ENCODE measurements at regions not wholly inside any gene's neighbourhood (a gene's known extent, or its start where the extent isn't known, plus 50 kb on each side); places are given as distances from the start of the nearest gene placed in this dataset.
"Not testable (repeated sequence)": the region's sequence is repeated elsewhere in the genome, so short reads cannot be mapped to it uniquely, and the experiment has no call there.

DNA sequence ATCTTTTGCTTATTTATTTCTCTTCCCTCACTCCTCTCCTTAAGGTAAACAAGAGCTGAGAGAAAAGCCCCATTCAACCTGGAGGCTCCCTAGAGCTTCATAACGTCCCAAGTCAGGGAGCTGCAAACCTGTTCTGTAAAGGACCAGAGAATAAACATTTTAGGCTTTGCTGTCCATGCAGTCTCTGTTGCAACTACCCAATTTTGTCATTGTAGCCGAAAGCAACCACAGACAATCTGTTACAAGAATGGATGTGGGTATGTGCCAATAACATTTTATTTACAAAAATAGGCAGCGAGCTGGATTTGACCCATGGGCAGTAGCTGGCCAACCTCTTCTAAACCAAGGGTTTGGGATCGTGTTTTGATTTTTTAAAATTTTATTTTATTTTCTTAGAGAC is 71.3 kb upstream of the TBL1X start:
- Histone ChIP-seq H3K27me3 (ENCODE audit: control insufficient read depth in 3 of 3, insufficient read depth in 3 of 3, low read length in 3 of 3) (no peaks in the 10 kb centered on the region), H3K36me3 (ENCODE audit: control insufficient read depth in 3 of 3, insufficient read depth in 2 of 3, low read depth in 1 of 3, low read length in 3 of 3) (no peaks in the 10 kb centered on the region), H3K9me3 (ENCODE audit: control insufficient read depth in 2 of 2, insufficient read depth in 1 of 2, low read depth in 1 of 2, low read length in 1 of 2) (no peaks in the 10 kb centered on the region), H3K4me3 (ENCODE audit: low read depth in 1 of 3, low read length in 3 of 3) (no peak overlapping the region), H3K27ac (ENCODE audit: low read depth in 1 of 3, low read length in 2 of 3) (no peak overlapping the region), H3K4me1 (ENCODE audit: control insufficient read depth in 3 of 3, insufficient read depth in 2 of 3, low read depth in 1 of 3, low read length in 2 of 3) (no peaks in the 10 kb centered on the region)
- FAIRE-seq (no peak), DNase-seq (no peak)
- WGBS, 3 donors: 60 to 78% (median 74%) methylated on average over 4 of the region's 4 CpGs

DNA sequence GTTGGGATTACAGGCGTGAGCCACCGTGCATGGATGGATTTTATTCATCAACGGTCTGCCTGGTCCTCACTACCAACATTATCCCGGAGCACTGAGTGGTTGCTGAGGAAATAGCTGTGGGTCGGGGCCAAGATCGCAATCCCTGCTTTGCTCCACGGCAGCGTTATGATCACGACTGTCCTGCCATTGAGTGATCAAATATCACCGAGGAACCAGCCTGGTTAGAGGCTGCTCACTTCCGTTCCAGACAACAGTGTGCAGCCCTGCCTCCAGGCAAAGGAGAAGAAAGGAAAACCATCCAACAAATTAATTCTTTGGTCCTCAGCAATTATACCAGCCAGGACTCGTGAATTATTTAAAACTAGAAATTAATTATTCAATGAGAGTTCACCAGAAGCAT is 70.6 kb upstream of the TBL1X start:
- Histone ChIP-seq H3K36me3 (ENCODE audit: control insufficient read depth in 3 of 3, insufficient read depth in 2 of 3, low read depth in 1 of 3, low read length in 3 of 3) (no peaks in the 10 kb centered on the region), H3K27ac (ENCODE audit: low read depth in 1 of 3, low read length in 2 of 3) (no peak overlapping the region), H3K4me1 (ENCODE audit: control insufficient read depth in 3 of 3, insufficient read depth in 2 of 3, low read depth in 1 of 3, low read length in 2 of 3) (no peaks in the 10 kb centered on the region), H3K27me3 (ENCODE audit: control insufficient read depth in 3 of 3, insufficient read depth in 3 of 3, low read length in 3 of 3) (no peaks in the 10 kb centered on the region), H3K4me3 (ENCODE audit: low read depth in 1 of 3, low read length in 3 of 3) (no peak overlapping the region), H3K9me3 (ENCODE audit: control insufficient read depth in 2 of 2, insufficient read depth in 1 of 2, low read depth in 1 of 2, low read length in 1 of 2) (no peaks in the 10 kb centered on the region)
- no peak for FAIRE-seq
- 82 to 87% (median 84%) methylated on average over 12 of the region's 12 CpGs for WGBS, 3 donors
- no peak for DNase-seq

DNA sequence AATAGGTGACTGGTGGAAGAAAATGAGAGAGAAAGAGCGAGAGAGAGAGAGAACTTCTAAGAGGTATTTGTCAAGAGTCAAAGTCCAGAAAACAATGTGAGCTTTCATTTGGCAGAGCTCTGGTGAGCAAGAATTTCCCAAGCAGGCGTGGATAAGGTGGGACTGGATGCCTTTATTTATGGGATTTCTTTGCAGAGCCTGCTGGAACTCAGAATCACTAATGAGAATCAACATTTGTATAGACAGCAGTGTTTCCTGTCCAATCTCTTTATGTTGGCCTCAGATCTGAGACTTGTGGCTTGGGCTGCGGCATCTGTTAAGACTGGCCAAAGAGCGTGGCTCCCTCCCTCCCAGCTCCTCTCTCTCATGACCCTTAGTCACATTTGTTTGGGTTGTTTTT is 67.9 kb upstream of the TBL1X start:
- Histone ChIP-seq H3K36me3 (ENCODE audit: control insufficient read depth in 3 of 3, insufficient read depth in 2 of 3, low read depth in 1 of 3, low read length in 3 of 3) (no peaks in the 10 kb centered on the region), H3K27ac (ENCODE audit: low read depth in 1 of 3, low read length in 2 of 3) (no peak overlapping the region), H3K4me3 (ENCODE audit: low read depth in 1 of 3, low read length in 3 of 3) (no peak overlapping the region), H3K4me1 (ENCODE audit: control insufficient read depth in 3 of 3, insufficient read depth in 2 of 3, low read depth in 1 of 3, low read length in 2 of 3) (no peaks in the 10 kb centered on the region), H3K9me3 (ENCODE audit: control insufficient read depth in 2 of 2, insufficient read depth in 1 of 2, low read depth in 1 of 2, low read length in 1 of 2) (no peaks in the 10 kb centered on the region), H3K27me3 (ENCODE audit: control insufficient read depth in 3 of 3, insufficient read depth in 3 of 3, low read length in 3 of 3) (no peaks in the 10 kb centered on the region)
- FAIRE-seq: no peak
- peak; percentile 43 to 59 for DNase-seq
- 3 to 42% (median 30%) methylated on average over 4 of the region's 4 CpGs for WGBS, 3 donors

DNA sequence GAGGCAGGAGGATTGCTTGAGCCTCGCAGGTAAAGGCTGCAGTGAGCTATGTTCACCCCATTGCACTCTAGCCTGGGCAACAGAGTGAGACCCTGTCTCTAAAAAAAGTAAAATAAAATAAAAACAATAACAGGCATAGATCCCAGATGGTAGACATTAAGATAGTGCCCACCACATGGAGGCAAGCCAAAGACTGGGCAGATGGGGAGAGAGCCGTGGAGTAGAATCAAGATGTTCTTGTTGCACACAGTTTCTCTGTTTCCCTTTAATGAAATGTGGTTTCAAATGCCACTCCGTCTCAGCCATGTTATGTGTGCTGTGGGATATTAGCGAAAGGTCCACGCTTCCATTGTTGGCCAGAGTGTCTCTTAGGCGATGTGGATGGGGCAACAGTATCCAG is 63.8 kb upstream of the TBL1X start:
- 89 to 96% (median 90%) methylated on average over 6 of the region's 6 CpGs for WGBS, 3 donors

DNA sequence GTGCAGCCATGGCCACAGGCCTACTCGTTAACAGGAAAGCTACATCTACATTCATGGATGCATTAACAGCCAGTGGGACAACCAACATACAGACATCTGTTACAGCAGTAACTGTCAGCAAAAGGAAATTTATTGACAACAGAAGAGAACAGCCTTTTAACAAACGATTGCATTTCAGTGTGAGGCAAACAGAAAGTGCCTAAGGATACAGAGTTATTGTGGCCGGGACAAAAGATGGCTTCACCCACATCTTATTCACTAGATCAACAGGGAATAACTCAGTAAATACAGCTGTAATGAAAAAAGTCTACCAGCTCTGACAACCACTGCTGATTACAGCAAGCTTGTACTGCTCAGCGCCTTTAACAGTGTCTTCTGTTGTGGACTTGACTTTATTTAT is 61.5 kb upstream of the TBL1X start:
- no peaks in the 10 kb centered on the region for H3K4me1 ChIP-seq (ENCODE audit: control insufficient read depth in 3 of 3, insufficient read depth in 2 of 3, low read depth in 1 of 3, low read length in 2 of 3)
- no peaks in the 10 kb centered on the region for H3K36me3 ChIP-seq (ENCODE audit: control insufficient read depth in 3 of 3, insufficient read depth in 2 of 3, low read depth in 1 of 3, low read length in 3 of 3)
- H3K9me3 ChIP-seq (ENCODE audit: control insufficient read depth in 2 of 2, insufficient read depth in 1 of 2, low read depth in 1 of 2, low read length in 1 of 2): peaks cover 0 to 5% of the 10 kb centered on the region in 2 donors
- H3K27ac ChIP-seq (ENCODE audit: low read depth in 1 of 3, low read length in 2 of 3): no peak overlapping the region
- DNase-seq: no peak
- H3K27me3 ChIP-seq (ENCODE audit: control insufficient read depth in 3 of 3, insufficient read depth in 3 of 3, low read length in 3 of 3): no peaks in the 10 kb centered on the region
- H3K4me3 ChIP-seq (ENCODE audit: low read depth in 1 of 3, low read length in 3 of 3): no peak overlapping the region
- WGBS, 3 donors: 65 to 79% (median 73%) methylated on average over 4 of the region's 4 CpGs
- no peak for FAIRE-seq

More for the DNA sequence above, 63.8 kb upstream of the TBL1X start:
- Histone ChIP-seq H3K4me3 (ENCODE audit: low read depth in 1 of 3, low read length in 3 of 3) (no peak overlapping the region), H3K27me3 (ENCODE audit: control insufficient read depth in 3 of 3, insufficient read depth in 3 of 3, low read length in 3 of 3) (no peaks in the 10 kb centered on the region), H3K36me3 (ENCODE audit: control insufficient read depth in 3 of 3, insufficient read depth in 2 of 3, low read depth in 1 of 3, low read length in 3 of 3) (no peaks in the 10 kb centered on the region), H3K9me3 (ENCODE audit: control insufficient read depth in 2 of 2, insufficient read depth in 1 of 2, low read depth in 1 of 2, low read length in 1 of 2) (peaks cover 0 to 3% of the 10 kb centered on the region in 2 donors), H3K27ac (ENCODE audit: low read depth in 1 of 3, low read length in 2 of 3) (no peak overlapping the region), H3K4me1 (ENCODE audit: control insufficient read depth in 3 of 3, insufficient read depth in 2 of 3, low read depth in 1 of 3, low read length in 2 of 3) (no peaks in the 10 kb centered on the region)
- FAIRE-seq: no peak
- no peak for DNase-seq

DNA sequence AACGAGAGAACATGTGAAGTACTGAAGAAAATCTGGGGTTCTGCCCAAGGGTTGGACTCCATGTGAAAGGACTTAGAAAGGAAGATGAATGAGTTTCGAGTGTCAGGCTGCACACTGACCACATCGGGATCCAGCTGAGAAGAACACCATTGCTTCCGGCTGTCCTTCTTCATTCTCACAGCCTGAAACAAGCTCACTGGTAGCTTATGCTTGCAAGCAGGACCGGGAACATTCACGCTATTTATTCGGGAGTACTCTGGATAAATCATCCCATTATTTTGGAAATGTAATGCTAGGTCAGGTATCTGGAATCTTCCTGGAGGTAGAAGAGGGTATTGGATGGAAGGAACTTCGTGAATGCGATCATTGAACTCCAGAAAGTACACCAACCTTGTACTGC is 59.2 kb upstream of the TBL1X start:
- not testable (repeated sequence) for H3K4me3 ChIP-seq (ENCODE audit: low read depth in 1 of 3, low read length in 3 of 3); H3K27ac ChIP-seq (ENCODE audit: low read depth in 1 of 3, low read length in 2 of 3); H3K27me3 ChIP-seq (ENCODE audit: control insufficient read depth in 3 of 3, insufficient read depth in 3 of 3, low read length in 3 of 3); H3K4me1 ChIP-seq (ENCODE audit: control insufficient read depth in 3 of 3, insufficient read depth in 2 of 3, low read depth in 1 of 3, low read length in 2 of 3); H3K36me3 ChIP-seq (ENCODE audit: control insufficient read depth in 3 of 3, insufficient read depth in 2 of 3, low read depth in 1 of 3, low read length in 3 of 3); H3K9me3 ChIP-seq (ENCODE audit: control insufficient read depth in 2 of 2, insufficient read depth in 1 of 2, low read depth in 1 of 2, low read length in 1 of 2)
- DNase-seq: peak in 1 of 2 donors; percentile 18
- 87 to 92% (median 92%) methylated on average over 8 of the region's 9 CpGs for WGBS, 3 donors
- peak; percentile 94 for FAIRE-seq

DNA sequence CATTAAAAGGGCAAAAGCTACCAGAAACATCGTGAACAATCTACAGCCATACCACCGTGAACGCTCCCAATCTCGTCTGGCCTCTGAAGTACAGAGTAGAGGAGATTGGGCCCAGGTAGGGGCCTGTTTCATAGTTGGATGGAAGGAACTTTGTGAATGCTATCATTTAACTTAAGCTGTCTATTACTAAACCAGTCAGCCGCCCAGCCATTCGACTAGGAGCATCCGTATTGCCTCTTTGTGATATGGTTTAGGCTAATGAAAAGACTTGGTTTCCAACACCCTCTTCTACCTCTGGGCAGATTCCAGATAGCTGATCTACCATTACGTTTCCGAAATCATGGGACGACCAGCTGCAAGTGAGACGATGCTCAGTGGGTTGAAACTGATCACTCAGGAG is 54.0 kb upstream of the TBL1X start:
- DNase-seq: not testable (repeated sequence)

DNA sequence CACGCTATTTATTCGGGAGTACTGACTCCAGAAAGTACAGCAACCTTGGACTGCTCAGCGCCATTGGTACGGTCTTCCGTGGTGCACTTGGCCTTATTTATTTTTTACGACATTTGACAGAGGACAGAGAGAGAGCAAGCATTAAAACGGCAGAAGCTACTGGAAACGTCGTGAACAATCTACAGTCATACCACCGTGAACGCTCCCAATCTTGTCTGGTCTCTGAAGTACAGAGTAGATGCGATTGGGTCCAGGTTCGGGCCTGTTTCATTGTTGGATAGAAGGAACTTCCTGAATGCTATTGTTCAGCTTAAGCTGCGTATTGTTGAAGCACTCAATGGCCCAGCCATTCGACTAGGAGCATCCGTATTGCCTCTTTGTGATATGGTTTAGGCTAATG is 53.2 kb upstream of the TBL1X start:
- H3K36me3 ChIP-seq (ENCODE audit: control insufficient read depth in 3 of 3, insufficient read depth in 2 of 3, low read depth in 1 of 3, low read length in 3 of 3); H3K4me1 ChIP-seq (ENCODE audit: control insufficient read depth in 3 of 3, insufficient read depth in 2 of 3, low read depth in 1 of 3, low read length in 2 of 3); FAIRE-seq; H3K9me3 ChIP-seq (ENCODE audit: control insufficient read depth in 2 of 2, insufficient read depth in 1 of 2, low read depth in 1 of 2, low read length in 1 of 2); DNase-seq; H3K27me3 ChIP-seq (ENCODE audit: control insufficient read depth in 3 of 3, insufficient read depth in 3 of 3, low read length in 3 of 3); H3K27ac ChIP-seq (ENCODE audit: low read depth in 1 of 3, low read length in 2 of 3); H3K4me3 ChIP-seq (ENCODE audit: low read depth in 1 of 3, low read length in 3 of 3): not testable (repeated sequence)
- 88 to 92% (median 91%) methylated on average over 16 of the region's 16 CpGs for WGBS, 3 donors

More for the DNA sequence above, 54.0 kb upstream of the TBL1X start:
- not testable (repeated sequence) for H3K4me1 ChIP-seq (ENCODE audit: control insufficient read depth in 3 of 3, insufficient read depth in 2 of 3, low read depth in 1 of 3, low read length in 2 of 3); H3K9me3 ChIP-seq (ENCODE audit: control insufficient read depth in 2 of 2, insufficient read depth in 1 of 2, low read depth in 1 of 2, low read length in 1 of 2); H3K27ac ChIP-seq (ENCODE audit: low read depth in 1 of 3, low read length in 2 of 3); H3K4me3 ChIP-seq (ENCODE audit: low read depth in 1 of 3, low read length in 3 of 3); FAIRE-seq; H3K36me3 ChIP-seq (ENCODE audit: control insufficient read depth in 3 of 3, insufficient read depth in 2 of 3, low read depth in 1 of 3, low read length in 3 of 3); H3K27me3 ChIP-seq (ENCODE audit: control insufficient read depth in 3 of 3, insufficient read depth in 3 of 3, low read length in 3 of 3)
- 90 to 92% (median 91%) methylated on average over 3 of the region's 11 CpGs for WGBS, 3 donors

DNA sequence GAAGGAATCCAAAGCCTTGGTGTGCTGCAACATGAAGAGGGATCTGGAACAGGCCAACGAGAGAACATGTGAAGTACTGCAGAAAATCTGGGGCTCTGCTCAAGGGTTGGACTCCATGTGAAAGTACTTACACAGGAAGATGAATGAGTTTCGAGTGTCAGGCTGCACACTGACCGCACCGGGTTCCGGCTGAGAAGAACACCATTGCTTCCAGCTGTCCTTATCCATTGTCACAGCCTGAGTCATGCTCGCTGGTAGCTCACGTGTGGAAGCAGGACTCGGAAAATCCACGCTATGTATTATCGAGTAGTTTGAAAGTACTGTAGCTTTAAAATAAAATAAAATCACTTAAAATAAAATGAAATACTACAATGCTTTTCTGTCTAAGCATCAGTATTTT is 50.4 kb upstream of the TBL1X start:
- no peaks in the 10 kb centered on the region for H3K27me3 ChIP-seq (ENCODE audit: control insufficient read depth in 3 of 3, insufficient read depth in 3 of 3, low read length in 3 of 3)
- no peaks in the 10 kb centered on the region for H3K36me3 ChIP-seq (ENCODE audit: control insufficient read depth in 3 of 3, insufficient read depth in 2 of 3, low read depth in 1 of 3, low read length in 3 of 3)
- no peaks in the 10 kb centered on the region for H3K4me1 ChIP-seq (ENCODE audit: control insufficient read depth in 3 of 3, insufficient read depth in 2 of 3, low read depth in 1 of 3, low read length in 2 of 3)
- H3K27ac ChIP-seq (ENCODE audit: low read depth in 1 of 3, low read length in 2 of 3): no peak overlapping the region
- DNase-seq: no peak
- no peak overlapping the region for H3K4me3 ChIP-seq (ENCODE audit: low read depth in 1 of 3, low read length in 3 of 3)
- no peaks in the 10 kb centered on the region for H3K9me3 ChIP-seq (ENCODE audit: control insufficient read depth in 2 of 2, insufficient read depth in 1 of 2, low read depth in 1 of 2, low read length in 1 of 2)
- WGBS, 3 donors: 85 to 88% (median 87%) methylated on average over 10 of the region's 10 CpGs
- FAIRE-seq: no peak

Data from small intestine (tissue), 7 donors.